ENCODE measurements at regions not wholly inside any gene's neighbourhood (a gene's known extent, or its start where the extent isn't known, plus 50 kb on each side); places are given as distances from the start of the nearest gene placed in this dataset.

DNA sequence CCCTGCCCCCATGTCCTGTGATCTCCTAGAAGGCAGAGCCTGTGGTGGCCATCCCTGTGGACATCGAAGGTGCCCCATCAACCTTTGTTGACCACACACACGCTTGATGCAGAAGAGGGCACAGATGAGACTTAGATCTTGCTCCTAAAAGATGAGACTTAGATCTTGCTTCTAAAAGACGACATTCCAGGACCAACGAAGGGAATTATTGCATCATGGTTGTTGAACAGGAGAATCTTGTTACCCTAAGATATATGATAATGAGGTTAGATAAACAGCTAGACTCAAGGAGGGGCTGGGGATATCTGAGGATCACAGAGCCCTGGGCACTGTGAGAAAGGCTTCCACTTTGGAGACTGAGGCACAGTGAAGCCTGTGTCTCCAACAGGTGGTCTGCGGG lies 91.1 kb upstream of the WSCD2 start:
- no peak for DNase-seq (ENCODE audit: low spot score)

DNA sequence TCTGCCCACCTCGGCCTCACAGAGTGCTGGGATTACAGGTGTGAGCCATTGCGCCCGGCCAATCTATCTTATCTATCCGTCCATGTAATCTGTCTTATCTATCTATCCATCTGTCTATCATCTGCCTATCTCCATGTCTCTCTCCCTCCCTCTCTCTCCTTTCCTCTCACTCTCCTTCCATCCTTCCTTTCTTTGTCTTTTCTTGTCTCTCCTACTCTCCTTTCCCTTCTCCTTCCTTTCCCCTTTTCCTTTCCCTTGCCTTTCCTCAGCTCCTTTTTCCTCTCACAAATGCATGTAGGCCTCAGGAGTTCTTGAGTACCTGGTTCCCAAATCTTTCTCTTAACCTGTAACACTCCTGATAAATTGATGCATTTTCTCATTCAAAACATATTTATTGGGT lies 89.3 kb upstream of the WSCD2 start:
- no peak for DNase-seq (ENCODE audit: low spot score)

DNA sequence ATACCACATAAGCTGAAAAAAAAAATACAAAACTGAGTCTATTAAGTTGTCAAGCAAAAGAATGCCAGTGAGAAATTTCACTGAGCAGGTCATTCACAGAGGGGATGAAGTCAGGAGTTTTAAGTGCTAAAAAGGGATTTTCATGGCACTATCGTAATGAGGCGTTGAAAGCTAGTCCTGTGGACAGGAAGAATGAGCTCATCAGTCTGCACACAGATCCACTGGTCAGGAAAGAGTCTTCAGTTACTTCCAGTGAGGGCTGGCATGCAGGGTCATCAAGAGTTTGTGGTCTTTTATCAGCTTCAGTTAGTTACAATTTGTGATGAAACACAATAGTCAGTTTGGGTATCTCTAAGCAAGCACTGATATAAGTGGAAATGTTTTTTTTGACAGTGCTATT lies 88.1 kb upstream of the WSCD2 start:
- DNase-seq (ENCODE audit: low spot score), result no peak

- no peak for DNase-seq (ENCODE audit: low spot score)
Observed at GRCh38 chr12:108043286-108043685, 85.8 kb upstream of the WSCD2 start.

GRCh38 chr12:108043750-108044533 lies 85.1 kb upstream of the WSCD2 start:
- no peak for DNase-seq (ENCODE audit: low spot score)

GRCh38 chr12:108046135-108046534 lies 83.0 kb upstream of the WSCD2 start:
- DNase-seq (ENCODE audit: low spot score), result no peak

- no peak for DNase-seq (ENCODE audit: low spot score)
Observed at GRCh38 chr12:108046650-108047049, 82.4 kb upstream of the WSCD2 start.

GRCh38 chr12:108047071-108047550 lies 82.0 kb upstream of the WSCD2 start:
- DNase-seq (ENCODE audit: low spot score), result no peak

- no peak for DNase-seq (ENCODE audit: low spot score)
Observed at GRCh38 chr12:108048686-108049085, 80.4 kb upstream of the WSCD2 start.

- no peak for DNase-seq (ENCODE audit: low spot score)
Observed at GRCh38 chr12:108050696-108051095, 78.4 kb upstream of the WSCD2 start.

- DNase-seq (ENCODE audit: low spot score), result no peak
Observed at GRCh38 chr12:108052260-108052659, 76.8 kb upstream of the WSCD2 start.

- no peak for DNase-seq (ENCODE audit: low spot score)
Observed at GRCh38 chr12:108053512-108053911, 75.6 kb upstream of the WSCD2 start.

GRCh38 chr12:108054496-108054895 lies 74.6 kb upstream of the WSCD2 start:
- no peak for DNase-seq (ENCODE audit: low spot score)

GRCh38 chr12:108055141-108055540 lies 73.9 kb upstream of the WSCD2 start:
- DNase-seq (ENCODE audit: low spot score), result no peak

GRCh38 chr12:108060067-108060466 lies 69.0 kb upstream of the WSCD2 start:
- no peak for DNase-seq (ENCODE audit: low spot score)

DNA sequence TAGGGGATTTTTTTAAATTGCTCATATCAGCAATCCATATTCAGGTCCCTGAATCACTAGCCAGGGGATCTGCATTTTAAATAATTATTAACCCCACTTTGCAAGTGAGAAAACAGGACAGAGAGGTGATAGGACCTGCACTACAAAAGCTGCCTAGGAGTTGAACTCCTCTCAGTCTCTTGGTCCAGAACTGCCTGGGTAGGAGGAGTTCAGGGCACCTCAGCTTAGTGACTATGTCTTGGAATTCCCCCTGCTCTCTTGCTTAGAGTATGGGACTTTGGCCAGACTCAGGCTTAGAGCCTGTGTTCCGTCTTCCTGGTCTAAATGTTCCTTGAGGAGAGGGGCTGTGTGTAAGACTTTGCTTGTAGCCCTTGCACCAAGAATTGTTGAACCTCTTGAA lies 68.2 kb upstream of the WSCD2 start:
- no peak for DNase-seq (ENCODE audit: low spot score)

- DNase-seq (ENCODE audit: low spot score), result no peak
Observed at GRCh38 chr12:108063192-108063591, 65.9 kb upstream of the WSCD2 start.

DNA sequence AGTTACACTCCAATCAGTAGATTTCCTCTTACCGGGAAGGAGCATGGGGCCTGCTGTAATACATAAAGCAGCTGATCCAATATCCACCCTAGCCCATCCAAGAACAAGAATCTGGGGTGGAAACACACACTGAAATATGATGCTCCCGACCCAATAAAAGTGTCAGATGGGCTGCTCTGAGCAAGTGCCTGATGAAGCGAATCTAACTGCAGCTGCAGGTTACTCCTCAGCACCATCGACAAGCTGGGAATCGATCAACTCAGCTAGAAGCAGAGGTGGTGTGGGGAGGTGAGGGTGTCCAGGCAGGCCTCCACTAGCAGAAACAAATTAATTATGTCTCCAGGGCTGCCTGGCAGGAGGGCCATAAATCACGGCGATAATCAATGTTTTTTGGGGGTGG lies 64.0 kb upstream of the WSCD2 start:
- no peak for DNase-seq (ENCODE audit: low spot score)

DNA sequence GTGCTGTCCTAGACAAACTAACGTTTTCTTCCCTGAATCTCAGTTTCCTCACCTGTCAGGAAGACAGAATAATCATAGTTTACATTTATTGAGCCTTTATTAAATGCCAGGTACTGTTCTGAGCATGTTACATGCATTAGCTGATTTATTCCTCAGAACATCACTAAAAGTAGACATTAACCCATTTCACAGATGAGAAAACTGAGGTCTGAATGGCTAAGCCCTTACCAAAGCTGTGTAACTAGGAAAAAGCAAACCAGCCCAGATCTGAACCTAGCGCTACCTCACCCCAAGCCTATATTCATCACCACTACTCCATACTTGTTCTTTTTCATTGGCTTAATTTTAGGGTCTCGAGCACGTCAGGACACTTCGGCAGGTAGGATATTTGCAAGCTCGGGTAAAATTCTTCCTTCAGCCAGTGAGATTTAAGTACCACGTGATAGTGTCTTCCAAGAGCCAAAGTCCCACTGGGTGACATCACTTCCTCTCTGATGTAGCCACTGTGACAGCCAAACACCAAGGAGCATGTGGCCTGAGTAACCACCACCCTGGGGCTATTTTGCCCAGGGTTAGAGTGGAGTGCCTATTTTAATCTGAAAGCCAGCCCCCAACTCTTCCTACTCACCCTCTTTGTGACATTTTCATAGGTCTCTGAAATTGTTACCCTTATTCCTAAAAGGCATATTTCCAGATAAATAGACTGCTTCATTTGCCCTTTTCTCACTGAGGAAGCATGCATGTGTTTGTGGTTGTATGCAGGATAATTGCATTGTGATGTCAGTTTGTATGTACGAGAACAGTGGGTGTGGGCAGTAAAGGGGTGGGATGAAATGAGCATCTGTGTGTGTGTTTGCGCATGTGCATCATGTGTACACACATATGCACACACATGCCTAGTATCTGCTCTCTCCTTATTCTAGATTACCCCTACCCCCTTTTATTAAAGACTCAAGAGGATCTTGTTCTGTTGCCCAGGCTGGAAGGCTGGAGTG lies 62.2 kb upstream of the WSCD2 start:
- no peak for DNase-seq (ENCODE audit: low spot score)

- no peak for DNase-seq (ENCODE audit: low spot score)
Observed at GRCh38 chr12:108069651-108070165, 59.4 kb upstream of the WSCD2 start.

DNA sequence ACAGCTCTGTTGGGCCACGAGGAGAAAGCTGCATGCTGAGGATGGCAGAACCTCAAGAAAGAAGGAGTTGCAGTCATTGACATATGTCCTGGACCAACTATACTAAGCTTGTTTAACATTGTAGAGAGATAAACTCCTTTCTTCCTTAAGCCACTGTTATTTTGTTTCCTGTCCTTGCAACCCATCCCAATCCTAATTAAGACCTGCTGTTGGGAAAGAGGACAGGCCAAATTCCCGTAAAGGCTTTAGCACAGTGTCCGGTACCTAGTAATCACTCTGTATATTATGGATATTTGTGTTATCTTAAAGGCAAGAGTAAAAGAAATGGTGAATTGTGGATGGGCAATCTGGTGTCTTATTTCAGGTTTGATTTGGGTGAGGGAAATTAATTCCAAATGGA lies 53.5 kb upstream of the WSCD2 start:
- no peak for DNase-seq (ENCODE audit: low spot score)

GRCh38 chr12:108076556-108076955 lies 52.5 kb upstream of the WSCD2 start:
- no peak for DNase-seq (ENCODE audit: low spot score)

DNA sequence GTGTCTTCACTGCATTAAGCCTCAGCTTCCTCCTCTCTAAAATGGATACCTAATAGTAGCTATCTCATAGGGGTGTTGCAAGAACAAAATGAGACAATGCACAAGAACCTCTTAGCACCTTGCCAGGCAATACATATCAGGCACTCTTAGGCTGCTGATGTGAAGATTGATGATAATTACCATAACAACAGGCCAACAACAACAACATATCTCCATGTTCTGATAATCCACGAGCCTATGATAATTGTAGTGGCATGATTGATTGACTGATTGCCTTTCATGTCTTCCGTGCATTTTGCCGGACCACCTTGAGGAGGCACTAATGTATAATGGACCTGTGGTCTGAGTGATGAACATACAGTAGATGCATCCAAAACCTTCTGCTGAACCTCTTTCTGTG lies 50.7 kb upstream of the WSCD2 start:
- no peak for DNase-seq (ENCODE audit: low spot score)

All from AG08396 (cell line).